ENCODE measurements at regions not wholly inside any gene's neighbourhood (a gene's known extent, or its start where the extent isn't known, plus 50 kb on each side); places are given as distances from the start of the nearest gene placed in this dataset.

- DNase-seq (ENCODE audit: extremely low read depth in 1 of 2, low read depth in 1 of 2), result no peak
These were observed 222.8 kb upstream of the RREB1 start for GRCh38 chr6:6884916-6885315.

DNA sequence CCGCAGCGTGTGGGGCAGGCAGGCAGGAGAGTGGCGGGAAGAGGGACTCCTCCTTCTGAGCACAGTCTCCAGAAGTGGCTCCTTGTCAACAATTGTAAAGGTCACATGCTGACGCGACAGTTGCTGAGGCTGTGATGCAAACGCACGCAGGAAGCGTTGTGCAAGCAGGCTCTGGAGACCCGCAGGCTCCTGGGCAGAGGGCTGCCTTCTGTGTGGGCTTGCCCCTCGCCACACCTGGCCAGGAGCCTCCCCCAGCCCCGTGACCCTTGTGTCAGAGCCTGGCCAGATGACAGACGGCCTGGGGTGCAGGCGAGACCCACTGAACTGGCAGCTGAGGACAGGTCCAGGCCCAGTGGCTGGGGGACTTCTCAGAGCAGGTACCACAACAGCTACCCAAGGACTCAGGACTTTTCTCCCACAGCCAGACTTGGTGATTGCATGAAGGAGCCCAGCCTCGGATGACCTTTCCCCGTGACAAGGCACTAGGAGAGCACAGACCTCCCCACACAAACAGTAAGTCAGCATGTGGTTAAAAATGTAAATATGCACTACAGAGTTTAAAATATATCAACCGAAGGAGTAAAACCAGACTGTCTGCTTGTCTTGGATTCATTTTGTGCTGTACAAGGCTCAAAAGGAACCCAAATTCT lies 222.1 kb upstream of the RREB1 start:
- DNase-seq (ENCODE audit: extremely low read depth in 1 of 2, low read depth in 1 of 2), result no peak

DNA sequence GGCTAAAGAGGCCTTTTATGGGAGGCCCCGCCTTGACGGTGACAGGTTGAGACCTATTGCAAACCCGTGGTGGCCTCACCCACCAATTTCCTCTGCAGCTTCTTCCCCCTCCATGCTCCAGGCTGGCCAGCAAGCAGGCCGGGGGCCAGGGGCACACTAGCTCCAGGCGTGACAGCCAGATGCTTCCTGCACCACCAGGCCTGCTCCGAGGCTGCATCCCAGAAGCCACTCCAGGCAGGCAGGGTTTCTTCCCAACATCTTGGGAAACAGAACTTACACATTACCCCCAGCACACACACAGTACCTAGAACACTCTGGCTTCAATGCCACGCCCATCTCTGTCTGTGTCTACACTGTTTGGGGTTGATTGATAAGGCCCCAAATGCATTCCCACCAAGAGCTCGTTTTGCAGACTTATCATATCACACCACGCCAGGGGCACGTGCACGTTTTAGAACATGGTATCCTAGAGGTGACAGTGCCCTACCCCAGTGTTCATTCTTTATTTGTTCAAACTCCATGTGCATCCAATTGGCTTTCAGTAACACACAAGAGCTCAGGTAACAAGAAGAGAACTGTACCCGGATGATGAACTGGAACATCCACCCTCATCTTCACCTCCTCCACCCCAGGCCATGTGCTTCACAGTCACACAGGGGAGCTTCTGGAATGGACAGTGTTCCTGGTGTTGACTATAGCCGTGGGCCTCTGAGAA lies 221.4 kb upstream of the RREB1 start:
- no peak for DNase-seq (ENCODE audit: extremely low read depth in 1 of 2, low read depth in 1 of 2)

GRCh38 chr6:6886886-6887285 lies 220.9 kb upstream of the RREB1 start:
- no peak for DNase-seq (ENCODE audit: extremely low read depth in 1 of 2, low read depth in 1 of 2)

GRCh38 chr6:6889601-6890000 lies 218.2 kb upstream of the RREB1 start:
- DNase-seq (ENCODE audit: extremely low read depth in 1 of 2, low read depth in 1 of 2), result no peak

GRCh38 chr6:6890400-6890858 lies 217.3 kb upstream of the RREB1 start:
- DNase-seq (ENCODE audit: extremely low read depth in 1 of 2, low read depth in 1 of 2), result no peak

DNA sequence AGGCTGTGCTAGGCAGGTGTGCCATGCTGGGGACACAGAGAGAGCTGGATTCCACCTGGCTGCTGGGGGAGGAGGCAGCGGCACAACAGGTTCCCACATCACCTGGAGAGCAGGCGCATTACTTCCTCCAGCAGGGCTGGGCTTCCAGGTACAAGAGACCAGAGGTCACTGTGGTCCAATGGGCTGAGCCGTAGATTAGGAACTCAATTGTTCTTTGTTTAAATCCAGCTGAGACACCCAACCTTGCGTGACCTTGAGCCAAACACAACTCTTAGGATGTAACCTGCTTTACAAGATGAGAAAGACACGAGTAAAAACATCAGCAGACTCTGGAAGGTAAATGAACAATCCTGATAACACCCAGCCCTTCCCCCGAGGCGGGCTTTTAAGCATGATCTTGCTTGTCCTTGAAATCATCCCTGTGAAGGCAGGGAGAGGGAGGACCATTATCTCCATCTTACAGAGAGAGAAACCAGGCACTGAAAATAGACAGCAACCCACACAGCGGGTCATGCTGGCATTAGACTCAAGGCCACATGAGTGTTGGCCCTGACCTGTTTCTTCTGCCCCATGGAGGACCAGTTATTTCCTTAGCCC lies 216.5 kb upstream of the RREB1 start:
- no peak for DNase-seq (ENCODE audit: extremely low read depth in 1 of 2, low read depth in 1 of 2)

DNA sequence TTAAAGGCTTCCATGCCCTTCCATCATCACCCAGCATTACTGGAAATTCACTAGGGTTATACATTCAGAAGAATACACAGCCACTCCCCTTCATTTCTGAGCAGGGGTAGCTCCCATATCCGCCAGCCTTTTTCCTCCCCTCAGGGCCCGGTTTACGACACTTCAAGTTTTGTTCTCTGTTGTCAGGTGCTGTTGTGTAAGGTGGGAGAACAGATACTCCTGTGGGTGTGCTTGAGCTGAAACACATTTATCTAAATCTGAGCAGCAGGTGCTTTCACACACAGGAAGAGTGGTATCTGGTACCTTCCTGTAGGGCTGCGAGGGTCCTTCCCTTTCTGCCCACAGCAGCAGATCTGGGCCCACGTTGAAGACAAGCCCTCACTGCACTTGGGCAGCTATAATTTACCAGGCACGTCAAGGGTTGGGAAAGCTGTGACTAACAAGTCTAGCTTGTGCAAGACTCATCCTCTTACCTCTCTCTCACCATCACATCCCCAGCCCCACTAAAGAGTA lies 215.8 kb upstream of the RREB1 start:
- no peak for DNase-seq (ENCODE audit: extremely low read depth in 1 of 2, low read depth in 1 of 2)

GRCh38 chr6:6892744-6893583 lies 214.8 kb upstream of the RREB1 start:
- DNase-seq (ENCODE audit: extremely low read depth in 1 of 2, low read depth in 1 of 2), result no peak

DNA sequence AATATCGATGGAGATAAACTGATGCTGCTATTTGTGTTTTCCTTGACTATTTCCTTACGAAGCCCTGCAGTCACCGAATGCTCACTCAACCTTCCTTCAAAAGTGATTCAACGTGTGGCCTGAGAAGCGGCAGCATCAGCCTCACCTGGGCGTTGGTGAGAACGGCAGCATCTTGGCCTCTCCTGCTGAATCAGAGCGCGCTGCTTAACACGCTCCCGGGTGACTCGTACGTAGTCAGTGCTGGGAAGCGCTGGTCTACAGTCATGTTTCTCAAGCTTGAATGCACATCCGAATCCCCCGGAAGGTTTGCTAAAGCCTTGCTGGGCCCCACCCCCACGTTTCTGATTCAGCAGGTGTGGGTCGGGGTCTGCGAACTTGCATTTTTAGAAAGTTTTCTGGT lies 214.1 kb upstream of the RREB1 start:
- no peak for DNase-seq (ENCODE audit: extremely low read depth in 1 of 2, low read depth in 1 of 2)

DNA sequence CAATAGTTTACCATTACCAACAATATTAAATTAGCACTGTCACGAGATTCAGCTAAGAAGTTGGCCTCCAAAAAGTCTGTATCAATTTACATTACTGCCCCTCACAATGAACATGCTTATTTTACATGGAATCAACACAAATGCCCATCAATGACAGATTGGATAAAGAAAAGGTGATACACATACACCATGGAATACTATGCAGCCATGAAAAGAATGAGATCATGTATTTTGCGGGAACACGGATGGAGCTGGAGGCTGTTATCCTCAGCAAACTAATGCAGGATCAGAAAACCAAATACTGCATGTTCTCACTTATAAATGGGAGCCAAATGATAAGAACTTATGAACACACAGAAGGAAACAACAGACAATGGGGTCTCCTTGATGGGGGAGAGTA lies 211.8 kb upstream of the RREB1 start:
- DNase-seq (ENCODE audit: extremely low read depth in 1 of 2, low read depth in 1 of 2), result no peak

- DNase-seq (ENCODE audit: extremely low read depth in 1 of 2, low read depth in 1 of 2), result no peak
These were observed 210.6 kb upstream of the RREB1 start for GRCh38 chr6:6897140-6897539.

GRCh38 chr6:6900569-6901204 lies 207.1 kb upstream of the RREB1 start:
- DNase-seq (ENCODE audit: extremely low read depth in 1 of 2, low read depth in 1 of 2), result no peak

- no peak for DNase-seq (ENCODE audit: extremely low read depth in 1 of 2, low read depth in 1 of 2)
These were observed 206.5 kb upstream of the RREB1 start for GRCh38 chr6:6901205-6901719.

DNA sequence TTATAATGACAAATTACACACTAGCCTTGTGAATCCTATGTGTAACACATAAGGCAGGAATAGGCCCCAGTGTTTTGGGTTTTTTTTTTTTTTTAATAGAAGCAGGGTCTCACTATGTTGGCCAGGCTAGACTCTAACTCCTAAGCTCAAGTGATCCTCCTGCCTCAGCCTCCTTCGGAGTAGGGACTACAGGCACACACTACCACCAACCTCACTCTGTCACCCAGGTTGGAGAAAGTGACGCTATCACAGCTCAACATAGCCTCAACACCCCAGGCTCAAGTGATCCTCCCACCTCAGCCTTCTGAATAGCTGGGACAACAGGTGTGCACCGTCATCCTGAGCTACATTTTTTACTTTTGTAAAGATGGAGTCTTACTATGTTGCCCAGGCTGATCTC lies 205.8 kb upstream of the RREB1 start:
- no peak for DNase-seq (ENCODE audit: extremely low read depth in 1 of 2, low read depth in 1 of 2)

- no peak for DNase-seq (ENCODE audit: extremely low read depth in 1 of 2, low read depth in 1 of 2)
These were observed 201.7 kb upstream of the RREB1 start for GRCh38 chr6:6905961-6906518.

GRCh38 chr6:6906570-6907213 lies 201.1 kb upstream of the RREB1 start:
- no peak for DNase-seq (ENCODE audit: extremely low read depth in 1 of 2, low read depth in 1 of 2)

DNA sequence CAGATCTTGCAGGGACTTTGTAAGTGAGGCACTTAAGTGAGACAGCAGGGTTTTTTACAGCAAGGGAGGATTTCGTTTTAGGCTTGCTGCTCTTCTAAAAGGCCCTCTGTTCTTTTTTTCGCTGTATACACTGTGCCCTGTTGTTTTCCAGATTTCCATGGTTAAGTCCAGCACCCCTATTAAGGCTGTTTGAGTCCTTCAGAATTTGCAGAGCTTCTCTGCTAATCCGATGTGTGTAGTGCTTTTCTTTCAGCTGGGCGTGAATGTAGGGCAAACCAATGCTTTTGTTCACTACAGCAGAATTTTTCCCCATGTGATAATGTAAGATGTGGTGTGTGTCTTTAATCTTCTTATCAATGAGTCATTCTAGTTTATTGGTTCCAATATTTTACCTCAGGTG lies 200.5 kb upstream of the RREB1 start:
- no peak for DNase-seq (ENCODE audit: extremely low read depth in 1 of 2, low read depth in 1 of 2)

- DNase-seq (ENCODE audit: extremely low read depth in 1 of 2, low read depth in 1 of 2), result no peak
These were observed 199.6 kb upstream of the RREB1 start for GRCh38 chr6:6908121-6908520.

DNA sequence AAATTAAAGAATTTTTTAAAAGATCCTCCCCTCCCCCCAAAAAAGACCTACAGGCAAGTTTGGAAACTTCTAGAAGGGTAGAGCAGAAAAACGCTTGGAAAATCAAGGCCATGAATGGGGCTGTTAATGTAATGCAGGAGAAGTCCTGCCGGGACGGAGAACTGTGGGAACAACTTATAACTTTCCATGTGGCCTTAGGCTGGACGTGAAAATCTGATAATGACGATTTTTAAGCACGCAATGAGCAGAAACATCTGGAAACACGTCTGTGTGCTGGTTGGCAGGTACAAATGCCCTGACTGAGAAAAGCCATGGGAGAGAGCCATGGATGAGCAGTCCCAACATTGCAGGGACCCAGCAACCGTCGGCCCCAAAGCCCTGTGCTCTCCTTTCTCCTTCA lies 198.7 kb upstream of the RREB1 start:
- no peak for DNase-seq (ENCODE audit: extremely low read depth in 1 of 2, low read depth in 1 of 2)

Data from stimulated activated CD8-positive, alpha-beta memory T cell treated with anti-CD3 and anti-CD28 coated beads, Interleukin-7, amount 100 ng/mL, for 48 hours (primary cell).